NCI-H446 treated with DMSO at 0.1 percent for 48 hours (cell line): ENCODE measurements at regions not wholly inside any gene's neighbourhood (a gene's known extent, or its start where the extent isn't known, plus 50 kb on each side); places are given as distances from the start of the nearest gene placed in this dataset.
A peak's percentile ranks its signal among the peaks of the same experiment; 100 is the strongest.

ENCODE experiments used
- DNase-seq: peaks from one replicate; lab custom pipeline; 2025; lab: John Stamatoyannopoulos, UW

DNA sequence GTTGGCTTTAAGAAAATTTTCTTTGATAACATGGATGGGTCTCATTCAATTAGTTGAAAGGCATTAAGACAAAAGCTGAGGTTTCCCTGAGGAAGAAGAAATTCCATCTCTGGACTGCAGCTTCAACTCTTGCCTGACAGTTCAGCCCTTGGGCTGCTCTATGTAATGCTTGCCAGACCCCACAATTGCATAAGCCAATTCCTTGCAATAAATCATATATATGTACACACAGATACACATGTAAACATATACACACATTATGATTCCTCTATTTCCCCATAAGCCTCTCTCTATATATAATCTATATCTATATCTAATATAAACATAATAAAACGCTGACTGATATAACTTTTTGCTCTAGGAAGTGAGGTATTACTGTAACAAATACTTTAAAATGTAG lies 301.5 kb upstream of the PRMT6 start:
- no peak for DNase-seq

GRCh38 chr1:106755682-106756406 lies 300.6 kb upstream of the PRMT6 start:
- no peak for DNase-seq

DNA sequence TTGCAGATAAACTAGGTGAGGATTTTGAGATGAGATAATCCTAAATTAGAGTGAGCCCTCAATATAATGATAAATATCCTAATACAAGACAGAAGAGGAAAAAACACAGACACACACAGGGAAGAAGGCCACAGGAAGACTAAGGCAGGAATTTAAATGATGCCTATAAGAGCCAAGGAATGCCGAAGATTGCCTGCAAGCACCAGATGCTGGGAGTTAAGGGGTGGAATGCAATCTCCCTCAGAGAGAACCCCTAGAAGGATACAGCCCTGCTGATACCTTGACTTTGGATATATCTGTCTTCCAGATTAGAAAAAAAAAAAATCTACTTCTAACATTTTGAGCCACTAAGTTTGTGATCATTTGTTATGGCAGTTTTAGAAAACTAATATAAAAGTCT lies 299.7 kb upstream of the PRMT6 start:
- DNase-seq: no peak

DNA sequence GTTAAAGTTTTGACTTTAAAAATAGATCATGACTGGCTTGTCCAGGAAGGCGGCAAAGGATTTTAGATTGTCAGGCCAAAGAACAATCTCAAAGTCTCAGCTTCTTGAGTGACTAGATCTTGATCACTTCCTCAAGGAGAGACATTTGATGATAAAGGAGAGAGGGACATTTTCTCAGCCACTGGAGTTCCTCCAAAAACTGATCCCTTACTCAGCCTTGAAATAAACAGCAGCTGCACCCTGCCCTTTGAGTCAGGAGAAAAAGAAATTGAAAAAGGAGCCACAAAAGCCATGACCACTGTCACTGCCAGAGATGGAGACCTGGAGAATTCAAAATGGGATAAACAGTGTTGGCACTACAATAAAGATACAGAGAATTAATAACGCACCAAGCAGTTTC lies 288.4 kb upstream of the PRMT6 start:
- no peak for DNase-seq

DNA sequence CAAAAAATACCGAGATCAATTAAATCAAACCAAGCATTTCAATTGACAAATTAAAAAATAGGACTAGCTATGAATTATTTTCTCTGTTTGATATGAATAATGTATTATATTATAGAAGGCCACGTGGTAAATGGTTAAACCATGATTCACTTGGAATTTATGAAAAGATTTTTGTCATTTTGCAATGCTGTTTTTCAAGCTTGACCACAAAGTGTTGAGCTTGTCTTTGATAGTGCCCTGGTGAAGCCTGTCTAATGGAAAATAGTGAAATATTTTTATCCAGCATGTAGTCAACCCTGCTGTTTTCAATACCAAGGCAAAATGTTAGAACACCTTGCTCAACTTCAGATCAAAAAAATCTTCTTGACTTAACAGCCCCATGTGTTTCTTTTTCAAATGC lies 288.0 kb upstream of the PRMT6 start:
- no peak for DNase-seq

- DNase-seq: no peak
Observed at GRCh38 chr1:106773206-106773605, 283.3 kb upstream of the PRMT6 start.

DNA sequence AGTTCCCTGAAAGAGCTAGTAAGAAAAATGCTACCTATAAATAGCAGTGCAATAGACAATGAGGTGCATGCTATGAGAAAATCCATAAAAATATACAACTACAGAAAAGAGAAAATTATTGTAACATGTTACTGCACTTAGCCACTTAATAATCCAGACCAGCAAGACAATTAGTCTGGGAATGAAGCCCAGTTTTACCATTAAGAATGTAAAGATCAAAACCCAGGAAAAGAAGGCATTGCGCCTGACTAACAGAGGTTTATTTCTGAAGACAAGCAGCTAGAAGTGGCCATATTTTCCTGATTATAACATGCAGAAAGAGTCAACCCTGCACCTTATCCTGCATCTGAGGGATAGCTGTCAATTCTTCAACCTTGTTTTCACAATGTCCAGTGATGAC lies 276.4 kb upstream of the PRMT6 start:
- DNase-seq: peak; percentile 51

GRCh38 chr1:106780806-106781569 lies 275.5 kb upstream of the PRMT6 start:
- no peak for DNase-seq

- DNase-seq: peak; percentile 74
Observed at GRCh38 chr1:106785176-106785575, 271.3 kb upstream of the PRMT6 start.

DNA sequence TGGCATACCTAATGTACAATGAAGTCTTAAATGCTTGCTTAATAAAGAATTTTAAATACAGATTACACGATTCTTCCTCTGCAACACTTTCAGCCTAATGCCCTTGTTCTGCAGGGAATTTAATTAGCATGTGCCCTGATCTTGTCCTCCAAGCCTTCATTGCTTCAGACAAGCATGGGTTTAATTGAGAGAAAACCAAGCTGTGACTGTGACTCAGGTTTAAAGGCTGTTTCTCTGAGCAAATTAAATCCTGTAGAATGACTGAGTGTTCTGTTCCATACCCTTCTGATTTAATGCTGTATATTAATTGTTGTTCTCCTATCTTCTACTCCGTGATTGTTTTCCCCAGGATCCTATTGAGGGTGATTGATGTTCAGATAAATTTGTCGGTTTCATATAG lies 269.0 kb upstream of the PRMT6 start:
- no peak for DNase-seq

GRCh38 chr1:106789686-106790085 lies 266.8 kb upstream of the PRMT6 start:
- no peak for DNase-seq

DNA sequence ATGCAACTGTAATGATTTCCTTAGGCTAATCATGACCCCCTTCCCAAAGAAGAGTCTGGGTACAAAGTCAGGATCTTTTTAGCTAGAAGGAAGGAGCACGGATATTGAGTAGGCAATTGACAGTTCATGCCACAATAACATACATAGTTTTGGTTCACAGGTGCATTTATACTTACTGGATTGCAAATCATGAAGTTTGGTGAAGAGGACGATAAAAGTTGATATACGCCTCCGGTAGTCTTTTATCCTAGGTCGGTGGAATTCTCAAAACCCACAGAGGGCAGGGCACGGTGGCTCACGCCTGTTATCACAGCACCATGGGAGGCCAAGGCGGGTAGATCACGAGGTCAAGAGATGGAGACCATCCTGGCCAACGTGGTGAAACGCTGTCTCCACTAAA lies 265.4 kb upstream of the PRMT6 start:
- DNase-seq: no peak

DNA sequence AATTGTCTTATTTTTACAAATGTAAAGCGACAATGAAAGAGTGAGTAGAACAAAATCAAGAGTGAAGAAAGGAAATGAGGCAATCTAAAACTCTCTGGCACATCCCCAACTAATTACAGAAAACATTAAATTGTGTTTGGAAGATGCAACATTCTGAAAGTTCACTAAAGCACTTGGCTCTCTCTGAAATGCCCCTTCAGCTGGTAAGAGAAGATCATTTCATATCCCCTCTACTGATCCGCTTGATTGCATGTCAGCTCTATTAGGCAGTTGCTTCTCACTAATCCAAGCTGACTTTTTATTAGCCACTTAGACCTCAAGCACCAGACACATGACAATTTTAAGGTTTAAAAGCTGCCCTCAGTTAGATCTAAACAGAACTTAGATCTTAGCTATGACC lies 262.8 kb upstream of the PRMT6 start:
- DNase-seq: peak; percentile 36

DNA sequence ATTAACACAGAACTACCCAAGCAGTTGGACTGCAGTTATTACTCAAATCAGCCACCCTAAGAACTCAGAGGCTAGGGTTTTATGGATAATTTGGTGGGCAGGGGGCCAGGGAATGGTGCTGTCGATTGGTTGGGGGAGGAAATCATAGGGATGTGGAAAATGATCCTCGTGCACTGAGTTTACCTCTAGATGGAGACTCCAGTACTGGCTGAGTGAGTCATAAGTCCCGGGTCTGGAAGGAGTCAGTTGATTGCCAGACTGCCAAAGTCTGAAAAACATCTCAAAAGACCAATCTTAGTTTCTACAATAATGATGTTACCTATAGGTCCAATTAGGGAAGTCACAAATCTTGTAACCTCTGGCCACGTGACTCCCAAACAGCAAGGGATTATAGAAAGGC lies 257.5 kb upstream of the PRMT6 start:
- no peak for DNase-seq

GRCh38 chr1:106802181-106802580 lies 254.3 kb upstream of the PRMT6 start:
- no peak for DNase-seq

DNA sequence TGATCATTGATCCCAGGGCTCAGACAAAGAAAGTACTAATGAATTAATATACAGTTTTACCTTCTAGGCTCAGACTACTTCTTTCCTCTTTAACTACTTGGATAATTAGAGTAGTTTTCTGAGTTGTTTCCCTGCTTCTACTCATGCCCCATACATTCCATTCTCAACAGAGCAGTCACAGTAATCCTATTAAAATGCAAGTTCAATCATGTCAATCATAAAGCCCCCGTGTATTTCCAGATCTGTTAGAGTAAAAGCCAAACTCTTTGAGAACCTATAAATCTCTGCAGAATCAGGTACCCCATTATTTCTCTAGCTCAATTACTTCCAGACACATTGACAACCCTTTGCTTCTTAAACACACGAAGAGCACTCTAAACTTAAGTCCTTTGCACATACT lies 242.1 kb upstream of the PRMT6 start:
- DNase-seq: no peak

GRCh38 chr1:106817575-106817974 lies 238.9 kb upstream of the PRMT6 start:
- DNase-seq: no peak

GRCh38 chr1:106831511-106831910 lies 225.0 kb upstream of the PRMT6 start:
- DNase-seq: peak; percentile 7

DNA sequence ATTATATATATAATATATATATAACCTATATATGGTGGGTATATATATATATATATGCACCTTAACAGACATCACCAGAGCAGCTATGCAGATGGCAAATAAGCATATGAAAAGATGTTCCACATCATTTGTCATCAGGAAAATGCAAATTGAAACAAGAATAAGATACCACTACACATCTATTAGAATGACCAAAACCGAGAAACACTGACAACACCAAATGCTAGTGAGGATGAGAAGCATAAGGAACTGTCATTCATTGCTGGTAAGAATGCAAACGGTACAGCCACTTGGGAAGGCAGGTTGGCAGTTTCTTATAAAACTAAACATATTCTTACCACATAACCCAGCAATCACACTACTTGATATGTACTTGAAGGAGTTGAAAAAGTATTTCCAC lies 219.8 kb upstream of the PRMT6 start:
- no peak for DNase-seq

- DNase-seq: no peak
Observed at GRCh38 chr1:106843518-106843917, 213.0 kb upstream of the PRMT6 start.

DNA sequence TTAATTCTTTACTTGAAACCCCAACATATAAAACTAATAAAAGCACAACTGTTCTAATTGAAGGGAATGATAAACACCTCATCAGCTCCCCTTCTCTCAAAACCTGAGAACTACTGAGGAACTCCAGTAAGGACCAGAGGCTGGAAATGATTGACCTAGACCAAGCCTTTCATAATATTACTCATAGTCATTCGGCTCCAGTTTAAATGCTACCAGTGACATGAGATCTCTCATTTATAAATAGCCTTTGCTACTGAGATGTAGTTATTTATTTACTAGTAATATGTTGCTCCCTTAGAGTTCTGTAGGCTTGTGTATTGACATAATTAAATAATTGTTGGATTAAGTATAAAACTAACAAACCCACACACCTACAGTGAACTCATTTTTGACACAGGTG lies 209.8 kb upstream of the PRMT6 start:
- DNase-seq: no peak

- DNase-seq: no peak
Observed at GRCh38 chr1:106861110-106861509, 195.4 kb upstream of the PRMT6 start.

- no peak for DNase-seq
Observed at GRCh38 chr1:106868828-106869227, 187.6 kb upstream of the PRMT6 start.

DNA sequence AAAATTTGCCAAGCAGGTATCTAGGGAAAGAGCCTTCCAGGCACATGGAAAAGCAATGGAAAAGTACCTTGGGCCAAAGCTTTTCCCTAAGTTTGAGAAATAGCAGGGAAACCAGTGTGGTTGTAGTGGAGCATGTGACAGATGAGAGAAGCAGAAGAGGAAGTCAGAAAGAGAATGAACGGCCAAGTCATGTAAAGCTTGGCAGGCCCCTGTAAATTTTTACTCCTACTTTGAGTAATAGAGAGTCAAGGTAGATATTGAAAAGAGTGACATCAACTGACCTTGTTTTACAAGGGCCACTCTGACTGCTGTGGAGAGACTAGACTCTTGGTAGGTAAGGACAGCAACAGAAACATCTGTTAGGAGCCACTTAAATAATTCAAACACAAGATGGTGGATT lies 180.9 kb upstream of the PRMT6 start:
- DNase-seq: no peak
